Ovary (tissue), 7 donors: ENCODE measurements at regions not wholly inside any gene's neighbourhood (a gene's known extent, or its start where the extent isn't known, plus 50 kb on each side); places are given as distances from the start of the nearest gene placed in this dataset.

Experiments used
- DNase-seq, 5 donors: peaks; one replicate each; pipeline ENCODE4 v3.0.0-alpha.2; 2019 to 2020
- H3K27ac ChIP-seq, 2 donors: fragments of 200-600 bp; one replicate each; pipeline versions ENCODE4 v1.5.1 to v1.8.0; 2019 to 2022
- H3K27me3 ChIP-seq: fragments of 200-600 bp; one replicate; pipeline ENCODE4 v1.8.0; 2022
- H3K36me3 ChIP-seq: fragments of 200-600 bp; sonication (generic); one replicate; pipeline ENCODE4 v1.5.1; 2019
- H3K4me1 ChIP-seq: one replicate; pipeline ENCODE4 v1.8.1; 2013; ENCODE audit warnings: mild to moderate bottlenecking, moderate library complexity; ENCODE audit not compliant: insufficient read depth
- H3K4me3 ChIP-seq: fragments of 200-600 bp; sonication (generic); one replicate; pipeline ENCODE4 v1.5.1; 2017
- H3K9me3 ChIP-seq, 2 donors: fragments of 200-600 bp in 1 of 2; sonication (generic) in 1 of 2; one replicate each; pipeline versions ENCODE4 v1.5.1 to v1.8.1; 2013 to 2019; ENCODE audit warnings: mild to moderate bottlenecking in 1 of 2, moderate library complexity in 1 of 2
- CTCF ChIP-seq, 3 donors: fragments of 450-650 bp in 2 of 3; fragments of 200-600 bp in 1 of 3; IDR thresholded peaks; one replicate each; pipeline versions ENCODE4 v1.5.1 to v1.8.0; 2016 to 2022; ENCODE audit warnings: antibody characterized with exemption in 3 of 3, mild to moderate bottlenecking in 1 of 3
- EP300 ChIP-seq: sonication (generic); formaldehyde crosslinking; IDR thresholded peaks from one replicate; pipeline ENCODE4 v1.6.1; 2017; ENCODE audit warnings: antibody characterized with exemption
- POLR2A ChIP-seq: fragments of 450-650 bp; IDR thresholded peaks from one replicate; pipeline ENCODE4 v1.6.1; 2017; ENCODE audit warnings: antibody characterized with exemption, mild to moderate bottlenecking, moderate library complexity
- WGBS, 3 donors: extraction: QIAGEN DNeasy Blood & Tissue Kit in 1 of 3; methylation state at CpG; one replicate each; pipeline versions ENCODE4 v1.1.5 to v1.1.7; 2013 to 2017; 5-methylcytosine and 5-hydroxymethylcytosine counted together
- intact Hi-C, 4 donors: fragments of 100-400 bp; cut with DNase I; formaldehyde crosslinking; loops; one replicate each; pipeline versions ENCODE4 v1.11.0 to v1.15.1; 2022 to 2023
- donor health status: DM: no; HTN: no; CAD: no; lungs with moderate emphysema.
- donor health status: DM: no; HTN: no; CAD: no.
- donor health status: Bipolar disorder and iron deficiency.
- donor health status: DM: no; HTN: no; CAD: no.
- donor health status: DM: yes; HTN: yes; CAD: no.

DNA sequence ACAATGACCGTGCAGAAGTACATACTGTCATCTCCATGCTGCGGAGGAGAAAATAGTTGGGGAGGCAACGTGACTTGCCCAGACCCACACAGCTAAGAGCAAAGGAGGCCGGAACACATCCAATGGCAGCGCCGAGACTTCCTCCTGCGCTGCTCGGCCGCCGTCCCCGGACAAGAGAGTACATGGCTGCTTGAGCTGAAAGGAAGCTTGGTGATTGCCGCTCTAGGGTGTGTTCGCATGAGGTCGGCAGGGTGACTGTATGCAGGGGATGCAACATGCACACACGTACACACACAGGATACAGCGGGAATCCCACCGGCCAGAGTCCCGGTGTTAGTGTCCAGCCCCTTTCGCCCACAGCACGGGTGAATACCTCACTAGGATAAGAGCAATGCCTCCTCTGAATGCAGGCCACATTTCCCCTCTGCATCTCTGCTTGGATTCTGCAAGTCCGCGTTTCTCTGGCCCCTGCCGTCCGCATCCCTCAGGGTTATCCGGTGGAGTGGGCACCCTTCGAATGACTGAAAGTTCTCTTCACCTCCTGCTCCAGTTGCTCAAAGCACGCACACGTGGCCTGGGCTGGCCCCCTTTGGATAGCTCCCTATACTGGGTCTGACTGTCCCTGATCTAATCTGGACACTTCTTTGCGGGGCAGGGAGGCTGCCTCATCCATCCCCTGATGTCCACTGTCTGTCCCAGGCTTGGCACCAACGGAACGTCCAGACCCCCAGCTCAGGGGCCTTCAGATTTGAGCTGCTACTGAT, 78.8 kb downstream of the GSC start:
- no peak overlapping the region for H3K27ac ChIP-seq
- no peaks in the 10 kb centered on the region for H3K36me3 ChIP-seq
- no peak for TF ChIP-seq EP300
- TF ChIP-seq POLR2A, result no peak
- TF ChIP-seq CTCF (IDR thresholded peaks at IDR 0.05), result no peak
- 89 to 91% (median 90%) methylated on average over 31 of the region's 31 CpGs for WGBS, 3 donors
- no peak overlapping the region for H3K4me3 ChIP-seq
- H3K4me1 ChIP-seq, result no peaks in the 10 kb centered on the region
- H3K27me3 ChIP-seq, result no peaks in the 10 kb centered on the region
- no peak for DNase-seq
- no peaks in the 10 kb centered on the region for H3K9me3 ChIP-seq
- intact Hi-C loops, result loop anchor here in 1 of 4 donors (10.0 kb wide), 2 partner anchors 414 to 486 kb away; no protein-coding TSS in a partner anchor

- H3K27ac ChIP-seq, result no peak overlapping the region
- H3K4me1 ChIP-seq, result no peaks in the 10 kb centered on the region
- H3K27me3 ChIP-seq, result no peaks in the 10 kb centered on the region
- H3K9me3 ChIP-seq, result no peaks in the 10 kb centered on the region
- H3K36me3 ChIP-seq, result no peaks in the 10 kb centered on the region
- TF ChIP-seq CTCF (IDR thresholded peaks at IDR 0.05) (no peak), POLR2A (no peak), EP300 (no peak)
- intact Hi-C loops, result loop anchor here in 1 of 4 donors (10.0 kb wide), 2 partner anchors 414 to 486 kb away; no protein-coding TSS in a partner anchor
- no peak overlapping the region for H3K4me3 ChIP-seq
- 92 to 95% (median 93%) methylated on average over 14 of the region's 14 CpGs for WGBS, 3 donors
- no peak for DNase-seq
These were observed 78.3 kb downstream of the SERPINA3 start for GRCh38 chr14:94690486-94690885.

DNA sequence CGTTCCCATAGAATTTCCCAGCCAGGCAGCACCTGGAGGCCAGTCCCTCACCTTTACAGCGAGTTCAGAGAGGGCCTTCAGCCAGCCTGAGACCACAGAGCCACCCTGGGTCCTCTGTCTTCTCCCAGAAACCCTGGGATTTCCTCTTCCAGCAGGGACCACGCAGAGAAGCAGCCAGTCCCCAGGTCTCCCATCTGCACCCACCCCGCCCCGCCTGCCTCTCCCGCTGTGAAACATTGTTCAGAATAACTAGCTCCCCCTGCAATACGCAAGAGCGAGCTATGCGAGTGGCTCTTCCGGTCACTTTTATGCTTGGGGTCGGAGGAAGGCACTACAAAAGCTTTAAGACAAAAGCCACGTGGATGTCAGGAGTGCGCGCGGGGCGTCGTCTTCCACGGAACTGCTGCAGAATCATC, 77.8 kb downstream of the SERPINA3 start:
- H3K4me1 ChIP-seq, result no peaks in the 10 kb centered on the region
- TF ChIP-seq CTCF (IDR thresholded peaks at IDR 0.05) (no peak), EP300 (no peak), POLR2A (no peak)
- no peak overlapping the region for H3K27ac ChIP-seq
- H3K36me3 ChIP-seq, result no peaks in the 10 kb centered on the region
- H3K4me3 ChIP-seq, result no peak overlapping the region
- 82 to 90% (median 87%) methylated on average over 18 of the region's 18 CpGs for WGBS, 3 donors
- DNase-seq, result no peak
- H3K27me3 ChIP-seq, result no peaks in the 10 kb centered on the region
- H3K9me3 ChIP-seq, result no peaks in the 10 kb centered on the region
- intact Hi-C loops, result loop anchor here (5.0 to 10.0 kb wide), 5 partner anchors 145 to 745 kb away; no protein-coding TSS in a partner anchor

DNA sequence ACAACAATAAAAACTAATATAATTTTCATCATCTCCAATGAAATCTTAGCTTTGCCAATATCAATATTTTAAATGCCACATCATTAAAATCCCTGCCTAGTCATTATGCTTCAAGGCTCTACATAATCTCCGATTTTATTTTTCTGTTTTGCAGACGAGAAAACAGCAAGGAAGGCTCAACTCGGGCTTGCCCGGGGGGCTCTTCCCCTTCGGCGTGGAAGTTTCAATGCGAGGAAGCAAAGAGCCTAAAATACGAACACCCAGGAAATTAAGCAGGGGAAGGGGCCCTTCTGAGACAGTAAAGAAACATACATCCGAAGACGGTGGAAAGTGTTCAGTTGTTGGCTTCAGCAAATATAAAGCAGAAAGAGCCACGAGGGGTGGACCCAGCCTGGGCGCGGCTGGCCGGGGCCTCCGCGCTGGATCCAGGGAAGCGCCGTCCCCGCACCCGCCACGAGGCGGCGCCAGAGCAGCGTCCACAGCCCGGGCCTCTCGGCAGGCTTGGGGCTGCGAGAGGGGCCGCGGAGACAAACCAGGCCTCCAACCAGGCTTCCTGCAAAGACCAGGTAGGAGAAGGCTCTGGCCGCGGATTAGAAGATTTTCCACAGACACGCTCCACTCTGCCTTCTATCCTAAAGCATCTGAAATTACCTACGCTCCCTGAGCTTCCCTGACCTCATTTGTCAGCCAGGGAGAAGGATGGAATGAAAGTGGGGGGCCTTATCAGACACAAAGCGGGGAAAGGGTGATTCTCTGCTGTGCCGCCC, 77.2 kb downstream of the SERPINA3 start:
- DNase-seq, result peak; percentile 62 to 88 (median 78)
- no peaks in the 10 kb centered on the region for H3K36me3 ChIP-seq
- TF ChIP-seq CTCF (IDR thresholded peaks at IDR 0.05) (peak; percentile 90 to 92 (median 92)), EP300 (no peak)
- H3K27ac ChIP-seq, result no peak overlapping the region
- no peak overlapping the region for H3K4me3 ChIP-seq
- H3K9me3 ChIP-seq, result no peaks in the 10 kb centered on the region
- H3K4me1 ChIP-seq, result no peaks in the 10 kb centered on the region
- intact Hi-C loops, result loop anchor here (5.0 to 10.0 kb wide), 3 partner anchors 145 to 745 kb away; no protein-coding TSS in a partner anchor
- 11 to 18% (median 14%) methylated on average over 35 of the region's 35 CpGs for WGBS, 3 donors
- H3K27me3 ChIP-seq, result no peaks in the 10 kb centered on the region
